Sigmoid colon (tissue), 6 donors: ENCODE measurements at regions not wholly inside any gene's neighbourhood (a gene's known extent, or its start where the extent isn't known, plus 50 kb on each side); places are given as distances from the start of the nearest gene placed in this dataset.

ENCODE experiments used
- DNase-seq: peaks from one replicate; pipeline ENCODE4 v3.0.0-alpha.2; 2019
- H3K27ac ChIP-seq, 4 donors: fragments of 200-600 bp; sonication (generic); one replicate each; pipeline ENCODE4 v1.5.1; 2016 to 2019; ENCODE audit warnings: mild to moderate bottlenecking in 1 of 4
- H3K27me3 ChIP-seq, 3 donors: fragments of 200-600 bp; sonication (generic); one replicate each; pipeline ENCODE4 v1.5.1; 2019; ENCODE audit warnings: mild to moderate bottlenecking in 1 of 3
- H3K36me3 ChIP-seq, 4 donors: fragments of 200-600 bp; sonication (generic); one replicate each; pipeline ENCODE4 v1.5.1; 2016 to 2019
- H3K4me1 ChIP-seq, 4 donors: fragments of 200-600 bp; sonication (generic); one replicate each; pipeline ENCODE4 v1.5.1; 2017 to 2019
- H3K4me3 ChIP-seq, 4 donors: fragments of 200-600 bp; sonication (generic); one replicate each; pipeline ENCODE4 v1.5.1; 2017 to 2019; ENCODE audit warnings: mild to moderate bottlenecking in 2 of 4, moderate library complexity in 1 of 4
- H3K9me3 ChIP-seq, 4 donors: fragments of 200-600 bp in 3 of 4; sonication (generic) in 3 of 4; one replicate each; pipeline versions ENCODE4 v1.5.1 to v1.6.1; 2013 to 2019
- EP300 ChIP-seq, 4 donors: sonication (generic); formaldehyde crosslinking; IDR thresholded peaks; one replicate each; pipeline ENCODE4 v1.6.1; 2017; ENCODE audit warnings: antibody characterized with exemption in 4 of 4
- POLR2A ChIP-seq, 2 donors: fragments of 450-650 bp; IDR thresholded peaks; one replicate each; pipeline ENCODE4 v1.6.1; 2016; ENCODE audit warnings: antibody characterized with exemption in 2 of 2, mild to moderate bottlenecking in 2 of 2, moderate library complexity in 2 of 2
- POLR2AphosphoS5 ChIP-seq, 4 donors: sonication (generic); formaldehyde crosslinking; IDR thresholded peaks; one replicate each; pipeline ENCODE4 v1.6.1; 2017; ENCODE audit warnings: antibody characterized with exemption in 4 of 4
- WGBS, 2 donors: extraction: QIAGEN DNeasy Blood & Tissue Kit; methylation state at CpG; one replicate each; pipeline ENCODE4 v1.1.7; 2013; 5-methylcytosine and 5-hydroxymethylcytosine counted together
- intact Hi-C: fragments of 100-400 bp; cut with DNase I; formaldehyde crosslinking; loops from one replicate; pipeline ENCODE4 v1.15.1; 2023
- TF ChIP-seq, protein P1 (sequence below), 4 experiments: fragments of 450-650 bp in 3 of 4; fragments of 200-600 bp in 1 of 4; IDR thresholded peaks; one replicate each; pipeline ENCODE4 v1.5.1; 2016 to 2019; ENCODE audit warnings: antibody characterized with exemption in 4 of 4, mild to moderate bottlenecking in 3 of 4, moderate library complexity in 2 of 4
- donor health status: healthy with polysubstance abuse.
- donor health status: healthy.

DNA sequence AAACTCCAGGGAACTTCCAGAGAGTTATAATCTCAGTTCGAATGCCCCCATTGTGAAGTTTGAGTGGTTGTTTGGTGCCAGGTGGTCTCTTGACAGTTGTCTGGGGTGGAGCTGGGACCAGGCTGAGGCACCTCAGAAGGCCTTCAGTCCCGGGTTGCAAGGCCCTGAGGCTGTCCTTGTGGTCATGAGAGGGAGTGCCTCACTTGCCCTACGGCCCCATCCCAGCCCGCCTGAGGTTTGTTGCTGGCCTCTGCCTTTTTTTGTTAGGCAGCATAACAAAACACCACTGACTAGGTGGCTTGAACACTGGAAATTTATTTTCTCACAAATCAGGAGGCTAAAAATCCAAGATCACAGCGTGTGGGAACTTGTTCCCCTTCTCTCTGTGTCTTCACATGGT lies 73.0 kb upstream of the PAPPA start:
- no peaks in the 10 kb centered on the region for H3K9me3 ChIP-seq
- intact Hi-C loops = no loop called here
- no peaks in the 10 kb centered on the region for H3K36me3 ChIP-seq
- TF ChIP-seq, protein P1, sequence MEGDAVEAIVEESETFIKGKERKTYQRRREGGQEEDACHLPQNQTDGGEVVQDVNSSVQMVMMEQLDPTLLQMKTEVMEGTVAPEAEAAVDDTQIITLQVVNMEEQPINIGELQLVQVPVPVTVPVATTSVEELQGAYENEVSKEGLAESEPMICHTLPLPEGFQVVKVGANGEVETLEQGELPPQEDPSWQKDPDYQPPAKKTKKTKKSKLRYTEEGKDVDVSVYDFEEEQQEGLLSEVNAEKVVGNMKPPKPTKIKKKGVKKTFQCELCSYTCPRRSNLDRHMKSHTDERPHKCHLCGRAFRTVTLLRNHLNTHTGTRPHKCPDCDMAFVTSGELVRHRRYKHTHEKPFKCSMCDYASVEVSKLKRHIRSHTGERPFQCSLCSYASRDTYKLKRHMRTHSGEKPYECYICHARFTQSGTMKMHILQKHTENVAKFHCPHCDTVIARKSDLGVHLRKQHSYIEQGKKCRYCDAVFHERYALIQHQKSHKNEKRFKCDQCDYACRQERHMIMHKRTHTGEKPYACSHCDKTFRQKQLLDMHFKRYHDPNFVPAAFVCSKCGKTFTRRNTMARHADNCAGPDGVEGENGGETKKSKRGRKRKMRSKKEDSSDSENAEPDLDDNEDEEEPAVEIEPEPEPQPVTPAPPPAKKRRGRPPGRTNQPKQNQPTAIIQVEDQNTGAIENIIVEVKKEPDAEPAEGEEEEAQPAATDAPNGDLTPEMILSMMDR (IDR thresholded peaks at IDR 0.05) = no peak
- no peaks in the 10 kb centered on the region for H3K27me3 ChIP-seq
- no peak for DNase-seq
- 56 to 66% methylated on average over 5 of the region's 5 CpGs for WGBS, 2 donors
- no peak overlapping the region for H3K4me3 ChIP-seq
- no peak overlapping the region for H3K27ac ChIP-seq
- H3K4me1 ChIP-seq = peaks cover 0 to 13% (median 6%) of the 10 kb centered on the region in 4 donors

DNA sequence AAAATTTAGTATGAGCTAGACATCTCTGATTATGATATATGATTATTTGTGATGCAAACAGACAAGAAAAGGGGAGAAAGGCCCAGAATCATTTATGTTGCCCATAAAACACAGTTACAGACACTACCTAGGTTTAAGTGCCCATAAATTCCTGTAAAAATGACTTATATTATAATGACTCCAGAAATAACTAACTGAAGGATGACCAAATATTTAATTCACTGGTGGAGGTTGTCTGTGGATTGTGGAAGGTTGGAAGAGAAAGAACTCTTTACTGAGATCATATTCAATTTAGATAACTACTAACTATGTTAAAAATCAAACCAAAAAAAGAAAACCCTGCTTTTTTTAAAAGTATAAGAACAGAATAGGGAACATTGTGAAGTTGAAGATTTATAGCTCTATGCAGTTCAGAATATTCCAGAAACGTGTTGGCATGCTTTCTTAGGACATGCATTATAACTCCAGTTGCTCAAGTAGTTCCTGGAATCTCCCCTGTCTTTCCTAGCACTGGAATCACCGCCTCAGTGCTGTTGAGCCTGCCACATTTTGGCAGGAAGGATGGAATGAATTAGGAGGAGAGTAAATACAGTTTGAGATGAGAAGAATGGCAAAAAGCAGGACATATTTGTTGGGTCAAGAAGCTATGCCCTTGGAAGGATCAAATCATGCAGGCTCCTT lies 72.0 kb upstream of the PAPPA start:
- no peak overlapping the region for H3K4me3 ChIP-seq
- no peak for TF ChIP-seq EP300 (IDR thresholded peaks at IDR 0.05)
- peak in 1 of 4 donors; percentile 38 for TF ChIP-seq POLR2AphosphoS5 (IDR thresholded peaks at IDR 0.05)
- H3K4me1 ChIP-seq = peaks cover 0 to 13% (median 6%) of the 10 kb centered on the region in 4 donors
- no peaks in the 10 kb centered on the region for H3K27me3 ChIP-seq
- DNase-seq = no peak
- no peaks in the 10 kb centered on the region for H3K9me3 ChIP-seq
- no peak overlapping the region for H3K27ac ChIP-seq
- 29 to 45% methylated on average over 2 of the region's 2 CpGs for WGBS, 2 donors
- H3K36me3 ChIP-seq = no peaks in the 10 kb centered on the region
- intact Hi-C loops = no loop called here

DNA sequence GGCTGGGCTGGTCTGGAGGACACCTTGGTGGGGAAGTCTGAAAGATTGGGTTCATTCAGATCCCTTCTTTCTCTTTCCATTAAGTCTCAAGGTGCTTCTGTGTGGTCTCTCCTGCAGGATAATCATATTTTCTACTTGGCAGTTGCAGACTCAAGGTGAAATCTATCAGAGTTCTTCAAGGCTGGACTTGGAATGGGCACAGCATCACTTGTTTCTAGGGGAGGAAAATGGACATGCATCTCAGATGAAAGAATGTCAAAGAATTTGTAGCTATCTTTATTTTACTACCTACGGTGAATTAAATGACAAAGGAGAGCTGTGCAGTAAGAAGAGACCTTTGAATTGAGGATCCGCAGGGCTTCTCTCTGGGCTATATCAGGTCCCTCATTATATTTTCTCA lies 69.8 kb upstream of the PAPPA start:
- no peak for DNase-seq
- TF ChIP-seq, protein P1 (IDR thresholded peaks at IDR 0.05) = no peak
- TF ChIP-seq EP300 (IDR thresholded peaks at IDR 0.05) = no peak
- no peak for TF ChIP-seq POLR2AphosphoS5 (IDR thresholded peaks at IDR 0.05)
- no peak for TF ChIP-seq POLR2A (IDR thresholded peaks at IDR 0.05)
- 88 to 90% methylated on average over 2 of the region's 2 CpGs for WGBS, 2 donors
- H3K27ac ChIP-seq = no peak overlapping the region
- no peaks in the 10 kb centered on the region for H3K9me3 ChIP-seq
- intact Hi-C loops = no loop called here
- H3K4me3 ChIP-seq = no peak overlapping the region
- H3K4me1 ChIP-seq = peaks cover 0 to 22% (median 6%) of the 10 kb centered on the region in 4 donors
- no peaks in the 10 kb centered on the region for H3K27me3 ChIP-seq
- no peaks in the 10 kb centered on the region for H3K36me3 ChIP-seq

DNA sequence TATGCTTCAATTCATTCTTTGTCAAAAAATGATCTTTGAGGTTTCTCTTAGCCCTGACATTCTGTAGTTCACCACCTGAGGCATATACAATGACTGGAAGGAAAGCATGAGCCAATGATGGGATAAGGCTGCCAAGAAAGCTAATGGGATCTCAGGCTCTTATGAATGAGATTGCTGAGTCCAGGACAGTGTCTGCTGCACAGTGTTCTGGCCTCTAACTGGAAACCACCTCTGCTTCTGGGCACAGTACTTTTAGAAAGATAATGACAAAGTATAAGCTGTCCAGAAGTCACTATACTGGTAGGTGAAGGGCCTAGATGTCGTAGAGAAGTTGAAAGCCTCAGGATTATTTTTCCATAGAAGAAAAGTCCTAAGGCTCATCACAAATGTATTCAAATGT lies 69.1 kb upstream of the PAPPA start:
- Histone ChIP-seq H3K4me1 (peaks cover 0 to 22% (median 6%) of the 10 kb centered on the region in 4 donors), H3K36me3 (no peaks in the 10 kb centered on the region), H3K4me3 (no peak overlapping the region), H3K27ac (no peak overlapping the region), H3K9me3 (no peaks in the 10 kb centered on the region), H3K27me3 (no peaks in the 10 kb centered on the region)
- WGBS, 2 donors = 72 to 80% methylated on average over 1 of the region's 1 CpG
- no peak for DNase-seq
- TF ChIP-seq, protein P1 (IDR thresholded peaks at IDR 0.05) = no peak
- TF ChIP-seq POLR2AphosphoS5 (IDR thresholded peaks at IDR 0.05) = no peak
- no peak for TF ChIP-seq POLR2A (IDR thresholded peaks at IDR 0.05)
- intact Hi-C loops = no loop called here

DNA sequence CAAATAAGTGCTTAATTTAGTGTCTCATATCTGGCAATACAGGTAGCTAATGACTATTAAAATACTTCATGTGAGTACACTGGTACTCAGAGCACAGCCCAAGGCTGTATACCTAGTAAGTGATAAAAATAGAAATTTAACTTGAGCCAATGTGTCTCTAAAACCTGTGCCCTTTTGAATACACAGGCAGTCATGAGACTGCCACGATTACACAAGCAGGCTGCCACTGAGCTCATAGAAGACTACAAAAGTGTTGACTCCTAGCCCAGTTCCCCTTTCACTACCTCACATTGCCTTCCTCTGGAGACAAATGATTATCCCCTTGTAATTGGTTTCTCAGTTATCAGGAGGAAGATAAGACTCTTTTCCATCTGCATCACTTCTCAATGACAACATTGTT lies 66.3 kb upstream of the PAPPA start:
- Histone ChIP-seq H3K4me3 (no peak overlapping the region), H3K4me1 (peaks cover 0 to 9% (median 0%) of the 10 kb centered on the region in 4 donors), H3K36me3 (no peaks in the 10 kb centered on the region), H3K27me3 (no peaks in the 10 kb centered on the region), H3K27ac (no peak overlapping the region), H3K9me3 (no peaks in the 10 kb centered on the region)
- 34 to 50% methylated on average over 1 of the region's 1 CpG for WGBS, 2 donors
- intact Hi-C loops = no loop called here
- TF ChIP-seq POLR2AphosphoS5 (IDR thresholded peaks at IDR 0.05) (no peak), EP300 (IDR thresholded peaks at IDR 0.05) (peak in 1 of 4 donors; percentile 29)
- DNase-seq = no peak

DNA sequence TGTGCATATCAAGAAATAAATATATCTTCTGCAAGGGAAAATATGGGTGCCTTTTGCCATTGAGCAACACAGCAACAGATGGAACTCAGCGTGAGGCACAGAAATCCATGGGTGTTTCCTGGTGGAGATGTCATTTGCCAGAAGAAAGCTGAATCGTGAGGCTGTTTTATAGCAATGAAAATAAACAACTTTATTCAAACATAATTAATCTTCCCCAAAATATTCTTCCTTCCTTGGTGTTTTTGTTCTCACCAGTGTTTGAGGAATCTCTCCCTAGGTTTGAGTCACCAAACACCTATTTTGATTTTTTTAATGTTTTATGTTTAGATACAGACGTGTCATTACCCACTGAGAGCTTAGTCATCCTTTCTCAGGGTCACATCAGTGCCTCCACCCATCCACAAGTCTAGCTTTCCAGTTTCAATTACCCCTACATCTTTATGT lies 65.8 kb upstream of the PAPPA start:
- Histone ChIP-seq H3K4me1 (peaks cover 0 to 9% (median 0%) of the 10 kb centered on the region in 4 donors), H3K27me3 (no peaks in the 10 kb centered on the region), H3K36me3 (no peaks in the 10 kb centered on the region), H3K27ac (no peak overlapping the region), H3K9me3 (no peaks in the 10 kb centered on the region), H3K4me3 (no peak overlapping the region)
- no peak for DNase-seq
- TF ChIP-seq EP300 (IDR thresholded peaks at IDR 0.05) (no peak), POLR2A (IDR thresholded peaks at IDR 0.05) (no peak), POLR2AphosphoS5 (IDR thresholded peaks at IDR 0.05) (no peak)
- TF ChIP-seq, protein P1 (IDR thresholded peaks at IDR 0.05) = no peak
- WGBS, 2 donors = 29 to 57% methylated on average over 3 of the region's 3 CpGs
- intact Hi-C loops = no loop called here
